ENCODE measurements at regions not wholly inside any gene's neighbourhood (a gene's known extent, or its start where the extent isn't known, plus 50 kb on each side); places are given as distances from the start of the nearest gene placed in this dataset.
A peak's percentile ranks its signal among the peaks of the same experiment; 100 is the strongest.

DNA sequence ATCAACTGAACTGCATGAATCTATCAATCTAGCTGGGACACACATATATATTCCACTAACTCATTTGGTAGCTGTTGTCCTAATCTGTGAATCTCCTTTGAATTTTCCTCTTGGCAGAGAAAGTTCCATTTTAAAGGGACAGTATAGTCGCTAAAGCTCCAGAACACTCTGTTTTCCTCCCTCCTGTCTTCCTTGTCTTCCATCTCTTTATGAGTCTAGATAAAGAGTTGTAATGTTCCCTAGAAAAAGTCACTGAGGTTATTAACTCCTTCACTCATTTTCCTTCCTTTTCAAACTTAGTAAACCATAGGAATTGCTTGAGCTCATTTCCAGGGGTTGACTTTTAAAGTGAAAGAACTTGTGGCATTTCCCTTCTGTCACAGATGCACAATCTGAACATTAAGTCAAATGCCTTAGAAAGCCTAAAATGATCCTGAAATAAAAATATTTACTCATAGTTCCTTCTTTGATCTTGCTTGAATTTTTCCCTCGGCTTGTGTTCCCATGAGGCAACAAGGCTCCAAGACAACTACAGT is 198.4 kb downstream of the TRIM27 start:
- Histone ChIP-seq H3K4me1 (ENCODE audit: insufficient read depth, low read length, poor library complexity, severe bottlenecking) (peaks cover 9% of the 10 kb centered on the region), H3K9me2 (replicated peaks; ENCODE audit: low read depth, low read length) (no peaks in the 10 kb centered on the region), H3K4me3 (ENCODE audit: low read length, poor library complexity, severe bottlenecking) (no peak overlapping the region), H3F3A (ENCODE audit: low read depth) (no peaks in the 10 kb centered on the region), H2AFZ (ENCODE audit: low read length) (no peak overlapping the region), H3K79me2 (ENCODE audit: insufficient read depth, low read length) (no peaks in the 10 kb centered on the region), H3K9ac (ENCODE audit: low read depth, low read length, poor library complexity, severe bottlenecking) (no peak overlapping the region), H3K27me3 (ENCODE audit: insufficient read depth, low read length, poor library complexity, severe bottlenecking) (no peaks in the 10 kb centered on the region), H3K36me3 (ENCODE audit: insufficient read depth, low read length) (no peaks in the 10 kb centered on the region), H3K9me3 (ENCODE audit: insufficient read depth, low read depth, low read length) (no peaks in the 10 kb centered on the region), H3K4me2 (ENCODE audit: low read depth, low read length, poor library complexity, severe bottlenecking) (no peak overlapping the region), H4K20me1 (ENCODE audit: insufficient read depth, low read length, poor library complexity, severe bottlenecking) (no peaks in the 10 kb centered on the region)
- no peak for TF ChIP-seq EZH2phosphoT487 (IDR thresholded peaks at IDR 0.05; ENCODE audit: borderline replicate concordance)
- TF ChIP-seq, protein P1, sequence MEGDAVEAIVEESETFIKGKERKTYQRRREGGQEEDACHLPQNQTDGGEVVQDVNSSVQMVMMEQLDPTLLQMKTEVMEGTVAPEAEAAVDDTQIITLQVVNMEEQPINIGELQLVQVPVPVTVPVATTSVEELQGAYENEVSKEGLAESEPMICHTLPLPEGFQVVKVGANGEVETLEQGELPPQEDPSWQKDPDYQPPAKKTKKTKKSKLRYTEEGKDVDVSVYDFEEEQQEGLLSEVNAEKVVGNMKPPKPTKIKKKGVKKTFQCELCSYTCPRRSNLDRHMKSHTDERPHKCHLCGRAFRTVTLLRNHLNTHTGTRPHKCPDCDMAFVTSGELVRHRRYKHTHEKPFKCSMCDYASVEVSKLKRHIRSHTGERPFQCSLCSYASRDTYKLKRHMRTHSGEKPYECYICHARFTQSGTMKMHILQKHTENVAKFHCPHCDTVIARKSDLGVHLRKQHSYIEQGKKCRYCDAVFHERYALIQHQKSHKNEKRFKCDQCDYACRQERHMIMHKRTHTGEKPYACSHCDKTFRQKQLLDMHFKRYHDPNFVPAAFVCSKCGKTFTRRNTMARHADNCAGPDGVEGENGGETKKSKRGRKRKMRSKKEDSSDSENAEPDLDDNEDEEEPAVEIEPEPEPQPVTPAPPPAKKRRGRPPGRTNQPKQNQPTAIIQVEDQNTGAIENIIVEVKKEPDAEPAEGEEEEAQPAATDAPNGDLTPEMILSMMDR (conservative IDR thresholded peaks at IDR 0.05; ENCODE audit: low read length): no peak

DNA sequence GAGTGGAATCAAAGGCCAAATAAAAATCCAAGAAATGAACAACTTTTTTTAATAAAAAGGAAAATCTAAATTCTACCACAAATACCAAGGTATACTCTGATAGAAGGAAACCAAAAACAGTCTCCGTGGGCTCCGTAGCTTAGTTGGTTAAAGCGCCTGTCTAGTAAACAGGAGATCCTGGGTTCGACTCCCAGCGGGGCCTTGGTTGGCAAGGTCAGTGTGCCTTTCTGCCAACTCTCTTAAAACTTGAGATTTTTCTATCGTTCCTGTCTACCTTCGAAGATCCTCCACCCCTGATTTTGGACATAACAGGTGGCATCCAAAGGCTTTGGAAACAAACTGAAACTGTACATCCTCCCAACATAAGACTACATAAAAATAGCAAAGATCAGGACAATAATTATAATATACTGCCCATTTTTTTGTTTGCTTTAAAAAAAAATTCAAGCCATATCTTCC is 197.9 kb downstream of the TRIM27 start:
- H3K9me3 ChIP-seq (ENCODE audit: insufficient read depth, low read depth, low read length): no peaks in the 10 kb centered on the region
- no peaks in the 10 kb centered on the region for H3K27me3 ChIP-seq (ENCODE audit: insufficient read depth, low read length, poor library complexity, severe bottlenecking)
- no peaks in the 10 kb centered on the region for H3K9me2 ChIP-seq (replicated peaks; ENCODE audit: low read depth, low read length)
- H3F3A ChIP-seq (ENCODE audit: low read depth): no peaks in the 10 kb centered on the region
- peaks cover 9% of the 10 kb centered on the region for H3K4me1 ChIP-seq (ENCODE audit: insufficient read depth, low read length, poor library complexity, severe bottlenecking)
- no peak overlapping the region for H3K4me2 ChIP-seq (ENCODE audit: low read depth, low read length, poor library complexity, severe bottlenecking)
- no peak for TF ChIP-seq EZH2phosphoT487 (IDR thresholded peaks at IDR 0.05; ENCODE audit: borderline replicate concordance)
- TF ChIP-seq, protein P1 (conservative IDR thresholded peaks at IDR 0.05; ENCODE audit: low read length): no peak
- no peaks in the 10 kb centered on the region for H4K20me1 ChIP-seq (ENCODE audit: insufficient read depth, low read length, poor library complexity, severe bottlenecking)
- H3K36me3 ChIP-seq (ENCODE audit: insufficient read depth, low read length): no peaks in the 10 kb centered on the region
- no peaks in the 10 kb centered on the region for H3K79me2 ChIP-seq (ENCODE audit: insufficient read depth, low read length)
- H2AFZ ChIP-seq (ENCODE audit: low read length): no peak overlapping the region
- H3K9ac ChIP-seq (ENCODE audit: low read depth, low read length, poor library complexity, severe bottlenecking): no peak overlapping the region
- no peak overlapping the region for H3K4me3 ChIP-seq (ENCODE audit: low read length, poor library complexity, severe bottlenecking)

DNA sequence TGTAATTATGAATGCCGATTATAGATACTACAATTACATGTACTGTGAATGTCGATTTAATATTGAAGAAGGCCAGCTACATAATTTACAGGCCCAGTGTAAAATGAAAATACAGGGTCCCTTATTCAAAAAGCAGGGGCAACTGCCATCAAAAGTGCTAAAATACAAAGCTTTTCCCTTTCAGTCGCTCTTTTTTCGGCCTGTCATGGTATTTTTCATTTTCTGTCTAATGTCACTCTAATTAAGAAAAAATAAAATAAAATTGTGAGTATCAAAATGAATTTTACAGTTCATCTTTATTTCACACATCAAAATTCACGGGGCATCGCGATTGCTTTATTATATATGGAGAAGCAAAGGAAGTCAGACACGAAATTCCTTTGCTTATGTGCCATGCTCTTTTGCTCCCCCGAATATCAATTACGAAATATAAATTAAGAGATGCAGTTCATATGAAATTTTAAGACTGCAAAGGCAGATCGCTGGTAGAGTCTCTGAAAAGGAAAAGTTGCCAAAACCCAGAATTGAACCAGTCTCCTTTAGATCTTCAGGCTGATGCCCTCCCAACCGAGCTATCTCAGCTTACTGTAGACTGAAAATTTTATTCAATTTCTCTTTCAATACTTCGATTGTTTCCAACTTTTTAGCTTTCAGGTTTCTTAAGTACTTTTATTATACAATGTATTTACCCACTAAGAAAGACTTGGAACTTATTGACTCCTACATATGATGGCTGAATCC is 197.0 kb downstream of the TRIM27 start:
- H3K9ac ChIP-seq (ENCODE audit: low read depth, low read length, poor library complexity, severe bottlenecking): no peak overlapping the region
- no peaks in the 10 kb centered on the region for H3K79me2 ChIP-seq (ENCODE audit: insufficient read depth, low read length)
- H3K4me1 ChIP-seq (ENCODE audit: insufficient read depth, low read length, poor library complexity, severe bottlenecking): peaks cover 9% of the 10 kb centered on the region
- H3K9me3 ChIP-seq (ENCODE audit: insufficient read depth, low read depth, low read length): no peaks in the 10 kb centered on the region
- no peaks in the 10 kb centered on the region for H3K36me3 ChIP-seq (ENCODE audit: insufficient read depth, low read length)
- H3K27me3 ChIP-seq (ENCODE audit: insufficient read depth, low read length, poor library complexity, severe bottlenecking): no peaks in the 10 kb centered on the region
- H3K4me2 ChIP-seq (ENCODE audit: low read depth, low read length, poor library complexity, severe bottlenecking): peak overlapping the region; percentile 61
- H3K4me3 ChIP-seq (ENCODE audit: low read length, poor library complexity, severe bottlenecking): no peak overlapping the region
- H3F3A ChIP-seq (ENCODE audit: low read depth): no peaks in the 10 kb centered on the region
- H4K20me1 ChIP-seq (ENCODE audit: insufficient read depth, low read length, poor library complexity, severe bottlenecking): no peaks in the 10 kb centered on the region
- H2AFZ ChIP-seq (ENCODE audit: low read length): peak overlapping the region; percentile 9; the same call in 1 of the 2 replicates
- TF ChIP-seq, protein P1 (conservative IDR thresholded peaks at IDR 0.05; ENCODE audit: low read length): no peak
- TF ChIP-seq EZH2phosphoT487 (IDR thresholded peaks at IDR 0.05; ENCODE audit: borderline replicate concordance): no peak
- H3K9me2 ChIP-seq (replicated peaks; ENCODE audit: low read depth, low read length): no peaks in the 10 kb centered on the region
